GM08714 (cell line): ENCODE measurements at regions not wholly inside any gene's neighbourhood (a gene's known extent, or its start where the extent isn't known, plus 50 kb on each side); places are given as distances from the start of the nearest gene placed in this dataset.

ENCODE experiments used
- H3K4me3 ChIP-seq: fragments of 200-500 bp; sonication (Bioruptor generic); 2 replicates; pipeline ENCODE4 v1.5.1; 2014; ENCODE audit warnings: mild to moderate bottlenecking, low read length, inconsistent platforms
- ZNF274 ChIP-seq: IDR thresholded peaks from 2 replicates; pipeline ENCODE4 v1.6.1; 2012; ENCODE audit warnings: mild to moderate bottlenecking, low read depth, low read length

- TF ChIP-seq ZNF274: no peak
- H3K4me3 ChIP-seq: no peak overlapping the region
Measured at GRCh38 chr2:16005816-16006536, 65.6 kb downstream of the MYCN start.

GRCh38 chr2:16005389-16005788 lies 65.0 kb downstream of the MYCN start:
- no peak for TF ChIP-seq ZNF274
- no peak overlapping the region for H3K4me3 ChIP-seq

- TF ChIP-seq ZNF274: no peak
Measured at GRCh38 chr2:16003809-16004208, 63.5 kb downstream of the MYCN start.

DNA sequence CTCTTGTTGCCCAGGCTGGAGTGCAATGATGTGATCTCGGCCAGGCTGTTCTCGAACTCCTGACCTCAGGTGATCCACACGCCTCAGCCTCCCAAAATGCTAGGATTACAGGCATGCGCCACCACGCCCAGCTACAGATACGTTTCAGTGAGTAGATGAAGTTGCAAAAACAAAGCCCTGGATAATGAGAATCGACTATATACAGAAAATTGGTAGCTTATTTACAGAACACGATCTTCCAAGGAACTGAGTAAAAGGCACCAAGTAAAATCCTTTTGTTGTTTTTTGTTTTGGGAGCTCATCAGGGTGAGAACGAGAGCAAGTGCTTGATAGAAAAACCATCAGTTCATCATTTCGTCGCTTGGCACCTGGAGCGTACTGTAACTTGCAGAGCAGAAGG lies 62.8 kb downstream of the MYCN start:
- H3K4me3 ChIP-seq: no peak overlapping the region
- no peak for TF ChIP-seq ZNF274

More at GRCh38 chr2:16003809-16004208, 63.5 kb downstream of the MYCN start:
- H3K4me3 ChIP-seq: no peak overlapping the region

DNA sequence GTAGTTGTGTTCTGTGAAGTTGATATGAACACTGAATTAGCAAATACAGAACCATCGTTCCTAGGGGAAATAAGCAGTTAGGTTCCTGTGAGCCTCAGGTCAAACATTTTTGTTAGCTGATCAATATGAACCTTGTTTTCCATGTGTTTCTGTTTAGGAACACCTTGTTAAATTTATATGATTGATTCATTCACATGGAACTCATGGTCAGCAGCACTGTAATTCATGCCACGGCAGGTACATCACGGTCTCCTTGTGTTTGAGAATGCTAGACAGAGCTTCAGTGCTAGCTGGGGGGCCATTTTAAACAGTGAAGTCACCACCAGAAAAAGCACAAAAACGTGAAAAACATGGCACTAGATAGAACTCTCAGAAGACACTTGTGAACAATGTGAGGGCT lies 62.2 kb downstream of the MYCN start:
- no peak for TF ChIP-seq ZNF274
- H3K4me3 ChIP-seq: no peak overlapping the region

GRCh38 chr2:16002144-16002543 lies 61.8 kb downstream of the MYCN start:
- no peak overlapping the region for H3K4me3 ChIP-seq
- TF ChIP-seq ZNF274: no peak

- no peak for TF ChIP-seq ZNF274
- H3K4me3 ChIP-seq: no peak overlapping the region
Measured at GRCh38 chr2:16000642-16001041, 60.3 kb downstream of the MYCN start.

DNA sequence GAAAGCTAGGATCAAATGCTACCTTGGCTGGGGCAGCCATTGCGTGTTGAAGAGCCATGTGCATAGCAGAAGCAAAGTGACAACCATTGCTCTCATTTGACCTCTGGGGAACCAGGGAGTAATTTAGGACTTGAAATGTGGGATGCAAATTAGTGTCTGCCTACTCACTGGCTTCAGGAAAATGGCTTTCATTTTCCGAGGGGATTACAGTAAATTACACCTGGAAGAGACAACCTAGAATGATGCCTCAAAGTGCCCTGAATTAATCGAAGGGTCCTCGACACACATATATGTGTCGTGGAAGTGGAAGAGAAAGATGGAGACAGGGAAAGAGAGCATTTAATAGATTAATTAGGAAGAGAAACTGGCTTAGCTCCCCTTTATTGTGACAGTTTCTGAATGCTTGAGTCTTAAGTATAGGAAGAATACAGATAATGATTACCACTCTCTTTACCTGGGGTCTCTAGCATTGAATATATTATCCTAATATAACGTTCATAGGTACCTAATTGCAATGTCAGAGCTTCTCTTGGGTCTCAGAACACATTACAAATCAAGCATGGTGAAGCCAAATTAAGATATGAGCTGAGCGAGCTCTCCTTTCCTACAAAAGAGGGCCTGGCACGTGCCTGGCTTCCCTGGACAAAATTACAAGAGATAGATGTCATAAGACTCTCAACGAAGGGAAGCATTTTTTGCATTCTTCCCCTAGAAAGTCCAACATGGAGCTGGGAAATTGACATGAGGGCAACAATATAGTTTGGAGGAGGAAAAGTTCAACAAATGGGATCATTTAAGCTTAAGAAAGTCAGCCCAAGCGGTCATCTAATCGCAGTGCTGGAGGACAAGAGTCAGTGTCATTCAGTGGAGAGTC lies 59.5 kb downstream of the MYCN start:
- no peak for TF ChIP-seq ZNF274
- H3K4me3 ChIP-seq: no peak overlapping the region

GRCh38 chr2:15997728-15998280 lies 57.5 kb downstream of the MYCN start:
- no peak for TF ChIP-seq ZNF274
- no peak overlapping the region for H3K4me3 ChIP-seq

GRCh38 chr2:15996536-15997423 lies 56.4 kb downstream of the MYCN start:
- TF ChIP-seq ZNF274: no peak
- no peak overlapping the region for H3K4me3 ChIP-seq
